H1 (cell line): ENCODE measurements at regions not wholly inside any gene's neighbourhood (a gene's known extent, or its start where the extent isn't known, plus 50 kb on each side); places are given as distances from the start of the nearest gene placed in this dataset.

ENCODE experiments used
- CTCF ChIA-PET: fragments of 300-600 bp; sonication (Branson Sonifier 250); formaldehyde crosslinking; loops from one replicate; lab custom pipeline; 2021; ENCODE audit not compliant: partially characterized antibody; lab: Charles Lee
- POLR2A ChIA-PET: fragments of 300-600 bp; sonication (Branson Sonifier 250); formaldehyde crosslinking; loops from one replicate; lab custom pipeline; 2021; ENCODE audit warnings: inconsistent platforms; ENCODE audit not compliant: partially characterized antibody; lab: Charles Lee
- DNase-seq, 2 experiments: peaks; one replicate each; pipeline versions ENCODE4 v3.0.0 to v3.0.0-alpha.2; 2010 to 2022; ENCODE audit warnings: low spot score in 2 of 2, low read depth in 1 of 2, mixed read lengths in 1 of 2
- FAIRE-seq: peaks from 2 replicates; lab custom pipeline; 2011; peaks lifted over from hg19 to GRCh38; lab: Jason Lieb, UNC
- H2AFZ ChIP-seq: 2 replicates; pipeline ENCODE4 v1.8.1; 2012; ENCODE audit warnings: low read length, inconsistent platforms
- H2AK5ac ChIP-seq: 2 replicates; pipeline ENCODE4 v1.6.1; 2013; ENCODE audit warnings: low read depth, low read length
- H2BK120ac ChIP-seq: replicated peaks from 2 replicates; pipeline ENCODE3; 2013; ENCODE audit warnings: low read depth, low read length, inconsistent platforms
- H2BK12ac ChIP-seq: 2 replicates; pipeline ENCODE4 v1.6.1; 2013; ENCODE audit warnings: low read depth, low read length
- H2BK15ac ChIP-seq: 2 replicates; pipeline ENCODE4 v1.6.1; 2013; ENCODE audit warnings: low read length
- H2BK20ac ChIP-seq: 2 replicates; pipeline ENCODE4 v1.6.1; 2013; ENCODE audit warnings: low read length
- H2BK5ac ChIP-seq: 2 replicates; pipeline ENCODE4 v1.6.1; 2013; ENCODE audit warnings: low read depth, low read length
- H3K14ac ChIP-seq: 2 replicates; pipeline ENCODE4 v1.6.1; 2013; ENCODE audit warnings: inconsistent platforms; ENCODE audit not compliant: insufficient read length
- H3K18ac ChIP-seq: 2 replicates; pipeline ENCODE4 v1.6.1; 2013; ENCODE audit warnings: low read length; ENCODE audit errors: extremely low read depth
- H3K23ac ChIP-seq: 2 replicates; pipeline ENCODE4 v1.6.1; 2013; ENCODE audit warnings: inconsistent platforms; ENCODE audit not compliant: insufficient read length
- H3K23me2 ChIP-seq: 2 replicates; pipeline ENCODE4 v1.6.1; 2013; ENCODE audit warnings: low read depth, low read length
- H3K27ac ChIP-seq: 2 replicates; pipeline ENCODE4 v1.6.1; 2011; ENCODE audit warnings: low read depth, low read length, inconsistent platforms
- H3K27me3 ChIP-seq, 4 experiments: replicated peaks in 1 of 4; 1 replicate in 1 of 4; 2 replicates in 3 of 4; pipeline versions ENCODE4 v1.6.1 to v1.8.1; 2011 to 2013; ENCODE audit warnings: low read length in 3 of 4, mild to moderate bottlenecking in 3 of 4, inconsistent platforms in 2 of 4, mixed read lengths in 2 of 4, moderate library complexity in 1 of 4; ENCODE audit not compliant: control insufficient read depth in 3 of 4, insufficient read depth in 3 of 4; ENCODE audit errors: extremely low read depth in 1 of 4
- H3K36me3 ChIP-seq, 4 experiments: 2 replicates each; pipeline versions ENCODE4 v1.6.1 to v1.8.1; 2011 to 2013; ENCODE audit warnings: mild to moderate bottlenecking in 4 of 4, low read length in 3 of 4, moderate library complexity in 2 of 4, control low read depth in 1 of 4, inconsistent platforms in 1 of 4; ENCODE audit not compliant: insufficient read depth in 4 of 4, control insufficient read depth in 2 of 4
- H3K4ac ChIP-seq: replicated peaks from 2 replicates; pipeline ENCODE3; 2013; ENCODE audit warnings: low read length, low read depth, mixed read lengths, inconsistent platforms; ENCODE audit not compliant: insufficient read length
- H3K4me1 ChIP-seq, 4 experiments: replicated peaks in 1 of 4; 1 replicate in 1 of 4; 2 replicates in 3 of 4; pipeline versions ENCODE4 v1.6.1 to v1.8.1; 2011 to 2013; ENCODE audit warnings: low read length in 3 of 4, inconsistent platforms in 2 of 4, mixed read lengths in 1 of 4; ENCODE audit not compliant: insufficient read depth in 4 of 4, control insufficient read depth in 3 of 4
- H3K4me2 ChIP-seq, 2 experiments: 2 replicates each; pipeline versions ENCODE4 v1.6.1 to v1.8.1; 2011 to 2013; ENCODE audit warnings: low read depth in 2 of 2, low read length in 2 of 2, control low read depth in 1 of 2, inconsistent platforms in 1 of 2, mild to moderate bottlenecking in 1 of 2; ENCODE audit not compliant: insufficient read depth in 1 of 2
- H3K4me3 ChIP-seq, 4 experiments: fragments of 200-600, 300-600 bp in 1 of 4; sonication (generic), shearing (Covaris generic), sonication (Bioruptor Twin) in 1 of 4; 2 replicates each; pipeline versions ENCODE4 v1.5.1 to v1.8.1; 2011 to 2016; ENCODE audit warnings: low read length in 4 of 4, low read depth in 3 of 4, control low read depth in 2 of 4, inconsistent platforms in 2 of 4, mild to moderate bottlenecking in 2 of 4, mixed read lengths in 1 of 4, moderate library complexity in 1 of 4; ENCODE audit not compliant: insufficient read depth in 2 of 4; ENCODE audit errors: extremely low read depth in 1 of 4
- H3K56ac ChIP-seq: replicated peaks from 2 replicates; pipeline ENCODE3; 2013; ENCODE audit warnings: low read depth, mild to moderate bottlenecking, mixed read lengths, low read length, inconsistent platforms; ENCODE audit not compliant: insufficient read length
- H3K79me1 ChIP-seq: 2 replicates; pipeline ENCODE4 v1.6.1; 2013; ENCODE audit warnings: low read depth, low read length, control low read depth
- H3K79me2 ChIP-seq, 2 experiments: 2 replicates each; pipeline versions ENCODE4 v1.6.1 to v1.8.1; 2012 to 2013; ENCODE audit warnings: low read length in 2 of 2, mild to moderate bottlenecking in 2 of 2, inconsistent platforms in 1 of 2; ENCODE audit not compliant: insufficient read depth in 2 of 2, control insufficient read depth in 1 of 2
- H3K9ac ChIP-seq, 4 experiments: replicated peaks in 1 of 4; 1 replicate in 1 of 4; 2 replicates in 3 of 4; pipeline versions ENCODE4 v1.6.1 to v1.8.1; 2011 to 2013; ENCODE audit warnings: low read depth in 3 of 4, low read length in 3 of 4, control low read depth in 2 of 4, mild to moderate bottlenecking in 2 of 4, moderate library complexity in 2 of 4, inconsistent platforms in 1 of 4; ENCODE audit errors: extremely low read depth in 1 of 4
- H3K9me3 ChIP-seq, 2 experiments: 2 replicates each; pipeline versions ENCODE4 v1.6.1 to v1.8.1; 2012 to 2013; ENCODE audit warnings: mild to moderate bottlenecking in 2 of 2, moderate library complexity in 2 of 2, control low read depth in 1 of 2, inconsistent platforms in 1 of 2, low read depth in 1 of 2, low read length in 1 of 2, mixed read lengths in 1 of 2; ENCODE audit not compliant: insufficient read depth in 2 of 2
- H4K20me1 ChIP-seq, 2 experiments: replicated peaks in 1 of 2; 2 replicates each; pipeline versions ENCODE3 to v1.8.1; 2011 to 2013; ENCODE audit warnings: inconsistent platforms in 2 of 2, low read length in 2 of 2, mild to moderate bottlenecking in 1 of 2; ENCODE audit not compliant: insufficient read depth in 2 of 2, control insufficient read depth in 1 of 2
- H4K5ac ChIP-seq: 2 replicates; pipeline ENCODE4 v1.6.1; 2013; ENCODE audit warnings: low read length, low read depth, mixed read lengths, inconsistent platforms; ENCODE audit not compliant: insufficient read length
- H4K8ac ChIP-seq: 2 replicates; pipeline ENCODE4 v1.8.0; 2013; ENCODE audit warnings: mild to moderate bottlenecking, moderate library complexity, low read length, inconsistent platforms; ENCODE audit not compliant: insufficient read depth; ENCODE audit errors: extremely low read depth
- H4K91ac ChIP-seq: replicated peaks from 2 replicates; pipeline ENCODE3; 2013; ENCODE audit warnings: low read length, mixed read lengths, inconsistent platforms; ENCODE audit not compliant: insufficient read length
- CEBPB ChIP-seq: IDR thresholded peaks from 2 replicates; pipeline ENCODE4 v1.6.1; 2012; ENCODE audit warnings: low read depth, low read length
- HDAC2 ChIP-seq, 2 experiments: fragments of 300-600 bp in 1 of 2; sonication (generic) in 1 of 2; IDR thresholded peaks; 2 replicates each; pipeline ENCODE4 v1.6.1; 2011 to 2012; ENCODE audit warnings: low read depth in 2 of 2, low read length in 2 of 2, mild to moderate bottlenecking in 2 of 2, moderate library complexity in 2 of 2, borderline replicate concordance in 1 of 2, inconsistent platforms in 1 of 2
- JUN ChIP-seq: IDR thresholded peaks from 2 replicates; pipeline ENCODE4 v1.6.1; 2011; ENCODE audit warnings: low read depth, mild to moderate bottlenecking, improper control_type of control experiment, low read length
- POLR2A ChIP-seq, 2 experiments: IDR thresholded peaks; 1 replicate in 1 of 2; 2 replicates in 1 of 2; pipeline ENCODE4 v1.6.1; 2011; ENCODE audit warnings: low read depth in 2 of 2, low read length in 2 of 2, mild to moderate bottlenecking in 2 of 2; ENCODE audit errors: control extremely low read depth in 1 of 2
- POLR2AphosphoS5 ChIP-seq: IDR thresholded peaks from 2 replicates; pipeline ENCODE4 v1.6.1; 2011; ENCODE audit warnings: low read depth, low read length
- RNF2 ChIP-seq: fragments of 200-900, 300-1000 bp; sonication (generic); IDR thresholded peaks from 2 replicates; pipeline ENCODE4 v1.7.1; 2016; ENCODE audit warnings: borderline replicate concordance, low read depth, mild to moderate bottlenecking, antibody characterized with exemption, low read length; ENCODE audit not compliant: poor library complexity, severe bottlenecking; ENCODE audit errors: missing control alignments
- SIRT6 ChIP-seq: IDR thresholded peaks from one replicate; pipeline ENCODE4 v1.7.1; 2012; ENCODE audit warnings: low read length, inconsistent platforms
- TAF1 ChIP-seq: IDR thresholded peaks from 2 replicates; pipeline ENCODE4 v1.6.1; 2011; ENCODE audit warnings: mild to moderate bottlenecking, low read depth, low read length
- TBP ChIP-seq: IDR thresholded peaks from 2 replicates; pipeline ENCODE4 v1.6.1; 2011; ENCODE audit warnings: low read depth, low read length, improper control_type of control experiment
- WGBS, 2 experiments: shearing (Covaris generic) in 1 of 2; methylation state at CpG; one replicate each; pipeline versions ENCODE4 v1.1.6 to v1.1.7; 2013 to 2015; ENCODE audit warnings: low lambda C conversion rate in 2 of 2, mixed read lengths in 2 of 2, inconsistent platforms in 1 of 2, low coverage in 1 of 2, missing lambda C conversion rate in 1 of 2; ENCODE audit not compliant: insufficient replicate concordance in 2 of 2, insufficient coverage in 1 of 2, insufficient read length in 1 of 2; ENCODE audit errors: extremely low coverage in 1 of 2, missing lambda C conversion rate in 1 of 2; 5-methylcytosine and 5-hydroxymethylcytosine counted together
- TF ChIP-seq, protein P1 (sequence below), 3 experiments: IDR thresholded peaks; 1 replicate in 2 of 3; 2 replicates in 1 of 3; pipeline versions ENCODE4 v1.5.1 to v1.6.1; 2011; ENCODE audit warnings: low read length in 3 of 3, mild to moderate bottlenecking in 3 of 3, inconsistent platforms in 2 of 3, low read depth in 1 of 3, moderate library complexity in 1 of 3; ENCODE audit not compliant: insufficient read depth in 1 of 3; ENCODE audit errors: control extremely low read depth in 1 of 3

DNA sequence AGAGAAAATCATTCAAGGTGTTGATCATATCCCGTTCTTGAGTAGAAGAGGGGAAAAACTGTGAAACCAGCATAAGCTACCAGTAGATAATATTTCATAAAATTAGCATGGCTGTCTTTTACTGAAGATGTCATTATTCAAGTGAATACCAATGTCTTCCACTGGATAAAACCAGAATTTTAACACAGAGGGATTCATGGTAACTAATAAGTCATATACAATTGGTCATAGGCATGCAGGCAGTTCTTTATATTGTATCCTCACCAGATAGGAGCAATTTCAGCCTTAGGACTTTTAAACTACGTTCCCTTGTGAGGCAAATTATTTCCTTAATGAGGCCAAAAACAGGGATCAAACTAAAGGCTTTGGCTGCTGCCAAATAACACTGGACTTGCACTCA lies 202.3 kb upstream of the PITRM1 start:
- POLR2A ChIA-PET: no interaction called here
- Histone ChIP-seq H3K4me3 (no peak overlapping the region), H3K27ac (no peak overlapping the region), H4K5ac (no peak overlapping the region)
- TF ChIP-seq CEBPB (no peak), POLR2AphosphoS5 (no peak), POLR2A (IDR thresholded peaks at IDR 0.05; ENCODE audit: control extremely low read depth in 1 of 2, low read depth in 2 of 2, low read length in 2 of 2) (no peak), RNF2 (no peak), HDAC2 (IDR thresholded peaks at IDR 0.05; ENCODE audit: borderline replicate concordance in 1 of 2, low read depth in 2 of 2, low read length in 2 of 2) (no peak), SIRT6 (no peak), TBP (no peak), JUN (no peak), TAF1 (no peak)
- TF ChIP-seq, protein P1, sequence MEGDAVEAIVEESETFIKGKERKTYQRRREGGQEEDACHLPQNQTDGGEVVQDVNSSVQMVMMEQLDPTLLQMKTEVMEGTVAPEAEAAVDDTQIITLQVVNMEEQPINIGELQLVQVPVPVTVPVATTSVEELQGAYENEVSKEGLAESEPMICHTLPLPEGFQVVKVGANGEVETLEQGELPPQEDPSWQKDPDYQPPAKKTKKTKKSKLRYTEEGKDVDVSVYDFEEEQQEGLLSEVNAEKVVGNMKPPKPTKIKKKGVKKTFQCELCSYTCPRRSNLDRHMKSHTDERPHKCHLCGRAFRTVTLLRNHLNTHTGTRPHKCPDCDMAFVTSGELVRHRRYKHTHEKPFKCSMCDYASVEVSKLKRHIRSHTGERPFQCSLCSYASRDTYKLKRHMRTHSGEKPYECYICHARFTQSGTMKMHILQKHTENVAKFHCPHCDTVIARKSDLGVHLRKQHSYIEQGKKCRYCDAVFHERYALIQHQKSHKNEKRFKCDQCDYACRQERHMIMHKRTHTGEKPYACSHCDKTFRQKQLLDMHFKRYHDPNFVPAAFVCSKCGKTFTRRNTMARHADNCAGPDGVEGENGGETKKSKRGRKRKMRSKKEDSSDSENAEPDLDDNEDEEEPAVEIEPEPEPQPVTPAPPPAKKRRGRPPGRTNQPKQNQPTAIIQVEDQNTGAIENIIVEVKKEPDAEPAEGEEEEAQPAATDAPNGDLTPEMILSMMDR (IDR thresholded peaks at IDR 0.05; ENCODE audit: control extremely low read depth in 1 of 3, insufficient read depth in 1 of 3, low read depth in 1 of 3, low read length in 3 of 3): no peak
- TF ChIP-seq, all 59 proteins: peak for 0
- Histone ChIP-seq H2BK120ac (no peak overlapping the region), H3K36me3 (no peaks in the 10 kb centered on the region), H4K20me1 (no peaks in the 10 kb centered on the region), H3K23me2 (no peaks in the 10 kb centered on the region), H3K56ac (no peak overlapping the region), H3K4me2 (no peak overlapping the region), H3K9me3 (no peaks in the 10 kb centered on the region), H2AFZ (no peak overlapping the region), H4K8ac (no peak overlapping the region), H3K4ac (no peak overlapping the region), H4K91ac (no peak overlapping the region), H3K9ac (no peak overlapping the region), H3K27me3 (no peaks in the 10 kb centered on the region), H2BK15ac (no peak overlapping the region), H3K18ac (no peak overlapping the region), H2BK12ac (no peak overlapping the region), H2BK5ac (no peak overlapping the region), H3K79me2 (no peaks in the 10 kb centered on the region), H3K23ac (no peak overlapping the region), H2BK20ac (no peak overlapping the region), H3K14ac (no peak overlapping the region), H2AK5ac (no peak overlapping the region), H3K79me1 (no peaks in the 10 kb centered on the region), H3K4me1 (no peaks in the 10 kb centered on the region)
- no peak for FAIRE-seq
- DNase-seq: no peak
- WGBS, 2 experiments: 94% methylated on average over 2 of the region's 2 CpGs; no CpG with 5 or more reads in 1 of the 2 experiments
- CTCF ChIA-PET: no interaction called here
